Endothelial cell of umbilical vein (primary cell): ENCODE measurements at regions not wholly inside any gene's neighbourhood (a gene's known extent, or its start where the extent isn't known, plus 50 kb on each side); places are given as distances from the start of the nearest gene placed in this dataset.

Experiments used
- BruUV-seq: library from RNA; stranded (reverse); fragments of 400-500 nt; replicated peaks from 2 replicates; lab custom pipeline; 2021; lab: Mats Ljungman, UMichigan
- CTCF ChIA-PET: fragments of 300-600, 350-600 bp; sonication (Branson Sonifier 250); formaldehyde crosslinking; loops from one replicate; lab custom pipeline; 2021; ENCODE audit warnings: antibody characterized with exemption, inconsistent platforms; lab: Charles Lee
- POLR2A ChIA-PET: fragments of 300-600, 350-600 bp; sonication (Branson Sonifier 250); formaldehyde crosslinking; loops from one replicate; lab custom pipeline; 2021; ENCODE audit warnings: antibody characterized with exemption, inconsistent platforms; lab: Charles Lee
- DNase-seq: peaks from one replicate; pipeline ENCODE4 v3.0.0-alpha.2; 2011; ENCODE audit warnings: low read depth, low spot score
- FAIRE-seq: peaks from 2 replicates; lab custom pipeline; 2011; peaks lifted over from hg19 to GRCh38; lab: Jason Lieb, UNC
- H2AFZ ChIP-seq: 2 replicates; pipeline ENCODE4 v1.6.0; 2012; ENCODE audit warnings: low read depth, low read length, control low read depth, inconsistent platforms
- H3K27ac ChIP-seq: 2 replicates; pipeline ENCODE4 v1.5.1; 2011; ENCODE audit warnings: low read depth, mild to moderate bottlenecking, control low read depth, low read length, moderate library complexity; ENCODE audit not compliant: insufficient read depth
- H3K27me3 ChIP-seq, 2 experiments: 2 replicates each; pipeline versions ENCODE4 v1.6.0 to v1.6.1; 2011; ENCODE audit warnings: low read length in 2 of 2, mixed read lengths in 1 of 2; ENCODE audit not compliant: control insufficient read depth in 2 of 2, insufficient read depth in 2 of 2
- H3K36me3 ChIP-seq, 2 experiments: 2 replicates in 1 of 2; 3 replicates in 1 of 2; pipeline ENCODE4 v1.5.1; 2011; ENCODE audit warnings: low read length in 2 of 2, mild to moderate bottlenecking in 1 of 2, moderate library complexity in 1 of 2; ENCODE audit not compliant: control insufficient read depth in 2 of 2, insufficient read depth in 2 of 2; ENCODE audit errors: extremely low read depth in 1 of 2
- H3K4me1 ChIP-seq: 3 replicates; pipeline ENCODE4 v1.5.1; 2011; ENCODE audit warnings: mild to moderate bottlenecking, low read length; ENCODE audit not compliant: control insufficient read depth, insufficient read depth; ENCODE audit errors: extremely low read depth
- H3K4me2 ChIP-seq: 2 replicates; pipeline ENCODE4 v1.6.1; 2011; ENCODE audit warnings: low read length, control low read depth, mixed read lengths; ENCODE audit not compliant: insufficient read depth
- H3K4me3 ChIP-seq, 3 experiments: fragments of 200-600 bp in 1 of 3; sonication (generic), shearing (Covaris generic) in 1 of 3; replicated peaks in 1 of 3; 2 replicates each; pipeline ENCODE4 v1.5.1; 2011 to 2016; ENCODE audit warnings: control low read depth in 3 of 3, low read length in 3 of 3, mild to moderate bottlenecking in 2 of 3, inconsistent platforms in 1 of 3, low read depth in 1 of 3, moderate library complexity in 1 of 3; ENCODE audit not compliant: insufficient read depth in 1 of 3
- H3K79me2 ChIP-seq: 2 replicates; pipeline ENCODE4 v1.6.0; 2012; ENCODE audit warnings: low read length, inconsistent platforms; ENCODE audit not compliant: control insufficient read depth, insufficient read depth
- H3K9ac ChIP-seq: replicated peaks from 2 replicates; pipeline ENCODE3; 2011; ENCODE audit warnings: low read length, control low read depth; ENCODE audit not compliant: insufficient read depth; ENCODE audit errors: extremely low read depth
- H3K9me1 ChIP-seq: replicated peaks from 3 replicates; pipeline ENCODE4 v1.6.0; 2011; ENCODE audit warnings: mild to moderate bottlenecking, low read length; ENCODE audit not compliant: control insufficient read depth, insufficient read depth; ENCODE audit errors: extremely low read depth
- H3K9me3 ChIP-seq: replicated peaks from 2 replicates; pipeline ENCODE4 v1.5.1; 2012; ENCODE audit warnings: low read length, inconsistent platforms; ENCODE audit not compliant: control insufficient read depth, insufficient read depth
- H4K20me1 ChIP-seq: replicated peaks from 2 replicates; pipeline ENCODE3; 2011; ENCODE audit warnings: mild to moderate bottlenecking, low read length; ENCODE audit not compliant: control insufficient read depth, insufficient read depth; ENCODE audit errors: extremely low read depth
- EZH2 ChIP-seq: IDR thresholded peaks from 2 replicates; pipeline ENCODE4 v1.6.1; 2012; ENCODE audit warnings: borderline replicate concordance, low read depth, mild to moderate bottlenecking, moderate library complexity, low read length, inconsistent platforms; ENCODE audit not compliant: severe bottlenecking
- FOS ChIP-seq: IDR thresholded peaks from 2 replicates; pipeline ENCODE4 v1.6.1; 2011; ENCODE audit warnings: mild to moderate bottlenecking, low read length, moderate library complexity, borderline replicate concordance; ENCODE audit not compliant: insufficient read depth
- GATA2 ChIP-seq: IDR thresholded peaks from 2 replicates; pipeline ENCODE4 v1.7.0; 2011; ENCODE audit warnings: low read depth, mild to moderate bottlenecking, moderate library complexity, mixed read lengths, low read length; ENCODE audit not compliant: insufficient read length, insufficient read depth
- JUN ChIP-seq: IDR thresholded peaks from 2 replicates; pipeline ENCODE4 v1.6.1; 2011; ENCODE audit warnings: borderline replicate concordance, low read depth; ENCODE audit not compliant: insufficient read length, insufficient read depth
- MAX ChIP-seq: IDR thresholded peaks from 2 replicates; pipeline ENCODE4 v1.6.1; 2011; ENCODE audit not compliant: insufficient read depth, insufficient read length
- MYC ChIP-seq: IDR thresholded peaks from one replicate; pipeline ENCODE4 v1.6.1; 2011; ENCODE audit warnings: mild to moderate bottlenecking, low read depth, low read length
- POLR2A ChIP-seq: IDR thresholded peaks from 2 replicates; pipeline ENCODE4 v1.6.1; 2012; ENCODE audit warnings: low read depth, mild to moderate bottlenecking, control low read depth, low read length
- POLR2AphosphoS5 ChIP-seq: IDR thresholded peaks from 2 replicates; pipeline ENCODE4 v1.6.1; 2012; ENCODE audit warnings: low read depth, mild to moderate bottlenecking, control low read depth, low read length, moderate library complexity; ENCODE audit not compliant: insufficient read depth
- dilution Hi-C: fragments of 300-500 bp; cut with MboI; formaldehyde crosslinking; loops from one replicate; pipeline ENCODE4 v1.15.0; 2019; ENCODE audit warnings: low sequenced_read_pairs; ENCODE audit not compliant: extremely low pct_ligation_motif_present
- intact Hi-C: fragments of 100-400 bp; cut with micrococcal nuclease; formaldehyde crosslinking; loops from one replicate; pipeline ENCODE4 v1.10.0; 2022
- TF ChIP-seq, protein P1 (sequence below), 2 donors: IDR thresholded peaks; 1 replicate in 1 of 2; 2 replicates in 1 of 2; pipeline ENCODE4 v1.5.1; 2011; ENCODE audit warnings: low read length in 2 of 2, mild to moderate bottlenecking in 2 of 2, moderate library complexity in 2 of 2, control low read depth in 1 of 2, inconsistent platforms in 1 of 2, low read depth in 1 of 2; ENCODE audit not compliant: insufficient read depth in 1 of 2; ENCODE audit errors: extremely low read depth in 1 of 2

GRCh38 chr2:211126256-211126655 is 569.9 kb downstream of the CPS1 start:
- no peak for FAIRE-seq
- no peak for DNase-seq
- Histone ChIP-seq H3K4me2 (no peak overlapping the region), H3K4me1 (no peaks in the 10 kb centered on the region), H3K79me2 (no peaks in the 10 kb centered on the region), H3K36me3 (no peaks in the 10 kb centered on the region), H3K27ac (no peak overlapping the region), H3K27me3 (no peaks in the 10 kb centered on the region), H2AFZ (no peak overlapping the region), H3K9ac (no peak overlapping the region), H3K9me3 (no peaks in the 10 kb centered on the region), H4K20me1 (no peaks in the 10 kb centered on the region), H3K4me3 (no peak overlapping the region), H3K9me1 (no peaks in the 10 kb centered on the region)
- dilution Hi-C loops: no loop called here
- POLR2A ChIA-PET: no interaction called here
- CTCF ChIA-PET: no interaction called here
- BruUV-seq: no TSS peak
- intact Hi-C loops: no loop called here
- TF ChIP-seq MYC (no peak), POLR2A (no peak), FOS (no peak), EZH2 (no peak), POLR2AphosphoS5 (no peak), MAX (no peak), JUN (no peak), GATA2 (no peak)
- TF ChIP-seq, protein P1, sequence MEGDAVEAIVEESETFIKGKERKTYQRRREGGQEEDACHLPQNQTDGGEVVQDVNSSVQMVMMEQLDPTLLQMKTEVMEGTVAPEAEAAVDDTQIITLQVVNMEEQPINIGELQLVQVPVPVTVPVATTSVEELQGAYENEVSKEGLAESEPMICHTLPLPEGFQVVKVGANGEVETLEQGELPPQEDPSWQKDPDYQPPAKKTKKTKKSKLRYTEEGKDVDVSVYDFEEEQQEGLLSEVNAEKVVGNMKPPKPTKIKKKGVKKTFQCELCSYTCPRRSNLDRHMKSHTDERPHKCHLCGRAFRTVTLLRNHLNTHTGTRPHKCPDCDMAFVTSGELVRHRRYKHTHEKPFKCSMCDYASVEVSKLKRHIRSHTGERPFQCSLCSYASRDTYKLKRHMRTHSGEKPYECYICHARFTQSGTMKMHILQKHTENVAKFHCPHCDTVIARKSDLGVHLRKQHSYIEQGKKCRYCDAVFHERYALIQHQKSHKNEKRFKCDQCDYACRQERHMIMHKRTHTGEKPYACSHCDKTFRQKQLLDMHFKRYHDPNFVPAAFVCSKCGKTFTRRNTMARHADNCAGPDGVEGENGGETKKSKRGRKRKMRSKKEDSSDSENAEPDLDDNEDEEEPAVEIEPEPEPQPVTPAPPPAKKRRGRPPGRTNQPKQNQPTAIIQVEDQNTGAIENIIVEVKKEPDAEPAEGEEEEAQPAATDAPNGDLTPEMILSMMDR (IDR thresholded peaks at IDR 0.05; ENCODE audit: extremely low read depth in 1 of 2, insufficient read depth in 1 of 2, low read depth in 1 of 2, low read length in 2 of 2): no peak
